NOMO-1 treated with DMSO at 0.1 percent for 48 hours (cell line): ENCODE measurements at regions not wholly inside any gene's neighbourhood (a gene's known extent, or its start where the extent isn't known, plus 50 kb on each side); places are given as distances from the start of the nearest gene placed in this dataset.

Experiments
- DNase-seq: peaks from one replicate; lab custom pipeline; 2025; ENCODE audit not compliant: unreplicated experiment; lab: John Stamatoyannopoulos, UW

- no peak for DNase-seq
Measured at GRCh38 chr10:28853195-28853594, 175.9 kb downstream of the BAMBI start.

- no peak for DNase-seq
Measured at GRCh38 chr10:28857164-28857563, 179.8 kb downstream of the BAMBI start.

- DNase-seq = no peak
Measured at GRCh38 chr10:28858646-28859045, 181.3 kb downstream of the BAMBI start.

- no peak for DNase-seq
Measured at GRCh38 chr10:28859791-28860190, 182.5 kb downstream of the BAMBI start.

- DNase-seq = no peak
Measured at GRCh38 chr10:28862219-28862618, 184.9 kb downstream of the BAMBI start.

GRCh38 chr10:28869606-28870201, 192.4 kb downstream of the BAMBI start:
- DNase-seq = no peak

- DNase-seq = no peak
Measured at GRCh38 chr10:28871665-28872064, 194.3 kb downstream of the BAMBI start.

GRCh38 chr10:28872587-28873165, 195.4 kb downstream of the BAMBI start:
- peak; percentile 26 for DNase-seq

- DNase-seq = no peak
Measured at GRCh38 chr10:28873540-28873939, 196.2 kb downstream of the BAMBI start.

- DNase-seq = no peak
Measured at GRCh38 chr10:28874210-28874609, 196.9 kb downstream of the BAMBI start.

- no peak for DNase-seq
Measured at GRCh38 chr10:28875549-28876081, 198.3 kb downstream of the BAMBI start.

- DNase-seq = no peak
Measured at GRCh38 chr10:28878236-28878970, 201.1 kb downstream of the BAMBI start.

GRCh38 chr10:28879246-28879645, 201.9 kb downstream of the BAMBI start:
- no peak for DNase-seq

GRCh38 chr10:28879875-28880682, 202.8 kb downstream of the BAMBI start:
- DNase-seq = no peak

- DNase-seq = no peak
Measured at GRCh38 chr10:28880683-28880950, 203.3 kb downstream of the BAMBI start.

GRCh38 chr10:28881171-28881882, 204.0 kb downstream of the BAMBI start:
- DNase-seq = no peak

GRCh38 chr10:28883741-28884423, 206.6 kb downstream of the BAMBI start:
- no peak for DNase-seq

GRCh38 chr10:28890121-28890950, 213.0 kb downstream of the BAMBI start:
- DNase-seq = no peak

GRCh38 chr10:28891058-28891713, 213.9 kb downstream of the BAMBI start:
- peak; percentile 61 for DNase-seq
